AG04450 (cell line): ENCODE measurements at regions not wholly inside any gene's neighbourhood (a gene's known extent, or its start where the extent isn't known, plus 50 kb on each side); places are given as distances from the start of the nearest gene placed in this dataset.
"Not testable (repeated sequence)": the region's sequence is repeated elsewhere in the genome, so short reads cannot be mapped to it uniquely, and the experiment has no call there.

Experiments
- CTCF ChIA-PET: fragments of 300-600, 350-600 bp; formaldehyde crosslinking; extraction: SDS; loops from one replicate; lab custom pipeline; 2022; ENCODE audit warnings: antibody characterized with exemption, inconsistent platforms; lab: Charles Lee
- POLR2A ChIA-PET: fragments of 350-600 bp; formaldehyde crosslinking; extraction: SDS; loops from one replicate; lab custom pipeline; 2021; ENCODE audit warnings: antibody characterized with exemption, inconsistent platforms; lab: Yijun Ruan, JAX
- DNase-seq: peaks from one replicate; pipeline ENCODE4 v3.0.0-alpha.2; 2011; ENCODE audit warnings: low read depth, low spot score
- H3K27ac ChIP-seq: one replicate; pipeline ENCODE4 v1.5.1; 2012; ENCODE audit warnings: low read depth, low read length, control low read depth
- H3K27me3 ChIP-seq: one replicate; pipeline ENCODE4 v1.6.0; 2012; ENCODE audit warnings: low read length; ENCODE audit not compliant: control insufficient read depth, insufficient read depth
- H3K4me3 ChIP-seq: 2 replicates; pipeline ENCODE4 v1.5.1; 2011; ENCODE audit warnings: mild to moderate bottlenecking, low read depth, low read length, control low read depth
- H3K9me3 ChIP-seq: 2 replicates; pipeline ENCODE4 v1.5.1; 2012; ENCODE audit warnings: low read length; ENCODE audit not compliant: control insufficient read depth, insufficient read depth
- TF ChIP-seq, protein P1 (sequence below): IDR thresholded peaks from 2 replicates; pipeline ENCODE4 v1.5.1; 2011; ENCODE audit warnings: low read depth, low read length, control low read depth, inconsistent platforms

DNA sequence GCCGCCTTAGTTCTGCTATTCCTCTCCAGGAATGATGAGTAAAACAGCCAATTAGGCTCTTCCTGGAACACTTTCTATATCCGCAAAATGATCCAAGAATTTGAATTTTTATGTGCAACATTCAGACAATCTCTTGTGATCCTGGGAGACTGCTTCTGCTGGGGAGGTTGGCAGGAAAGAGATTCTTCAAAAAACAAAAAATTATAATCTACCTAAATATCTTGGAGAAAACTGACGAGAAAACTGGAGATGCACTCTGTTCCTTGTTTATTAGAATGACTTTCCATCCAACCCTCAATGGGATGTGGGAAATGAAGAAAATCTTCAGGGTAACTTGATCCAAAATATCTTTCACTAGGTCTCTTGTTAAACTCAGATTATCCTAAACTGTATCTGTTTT lies 346.3 kb upstream of the UBE2E2 start:
- ChIA-PET CTCF (no interaction called here), POLR2A (no interaction called here)
- no peak overlapping the region for H3K4me3 ChIP-seq
- DNase-seq: no peak
- no peaks in the 10 kb centered on the region for H3K27me3 ChIP-seq
- H3K9me3 ChIP-seq: no peaks in the 10 kb centered on the region
- TF ChIP-seq, protein P1, sequence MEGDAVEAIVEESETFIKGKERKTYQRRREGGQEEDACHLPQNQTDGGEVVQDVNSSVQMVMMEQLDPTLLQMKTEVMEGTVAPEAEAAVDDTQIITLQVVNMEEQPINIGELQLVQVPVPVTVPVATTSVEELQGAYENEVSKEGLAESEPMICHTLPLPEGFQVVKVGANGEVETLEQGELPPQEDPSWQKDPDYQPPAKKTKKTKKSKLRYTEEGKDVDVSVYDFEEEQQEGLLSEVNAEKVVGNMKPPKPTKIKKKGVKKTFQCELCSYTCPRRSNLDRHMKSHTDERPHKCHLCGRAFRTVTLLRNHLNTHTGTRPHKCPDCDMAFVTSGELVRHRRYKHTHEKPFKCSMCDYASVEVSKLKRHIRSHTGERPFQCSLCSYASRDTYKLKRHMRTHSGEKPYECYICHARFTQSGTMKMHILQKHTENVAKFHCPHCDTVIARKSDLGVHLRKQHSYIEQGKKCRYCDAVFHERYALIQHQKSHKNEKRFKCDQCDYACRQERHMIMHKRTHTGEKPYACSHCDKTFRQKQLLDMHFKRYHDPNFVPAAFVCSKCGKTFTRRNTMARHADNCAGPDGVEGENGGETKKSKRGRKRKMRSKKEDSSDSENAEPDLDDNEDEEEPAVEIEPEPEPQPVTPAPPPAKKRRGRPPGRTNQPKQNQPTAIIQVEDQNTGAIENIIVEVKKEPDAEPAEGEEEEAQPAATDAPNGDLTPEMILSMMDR: no peak
- no peak overlapping the region for H3K27ac ChIP-seq

DNA sequence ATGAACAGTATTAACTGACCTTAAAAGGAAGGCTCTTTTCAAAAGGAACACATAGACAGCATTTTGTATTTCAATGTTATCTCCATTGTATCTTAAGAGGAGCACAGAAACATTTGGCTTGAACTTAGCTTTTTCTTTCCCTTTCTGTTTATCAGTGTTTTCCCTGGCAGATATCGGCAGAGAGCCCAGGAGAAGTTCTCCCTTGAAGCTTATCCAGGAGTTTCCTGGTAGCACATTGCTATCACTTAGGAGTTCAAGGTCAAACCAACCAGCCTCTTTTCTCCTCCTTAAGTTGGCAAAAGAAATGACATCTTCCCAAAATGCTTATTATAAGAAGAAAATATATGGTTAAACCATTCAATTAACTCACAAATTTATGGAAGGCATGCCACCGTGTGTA lies 344.6 kb upstream of the UBE2E2 start:
- ChIA-PET POLR2A (no interaction called here), CTCF (no interaction called here)
- DNase-seq: no peak
- no peaks in the 10 kb centered on the region for H3K9me3 ChIP-seq
- no peak overlapping the region for H3K27ac ChIP-seq
- no peak overlapping the region for H3K4me3 ChIP-seq
- no peaks in the 10 kb centered on the region for H3K27me3 ChIP-seq
- TF ChIP-seq, protein P1: no peak

DNA sequence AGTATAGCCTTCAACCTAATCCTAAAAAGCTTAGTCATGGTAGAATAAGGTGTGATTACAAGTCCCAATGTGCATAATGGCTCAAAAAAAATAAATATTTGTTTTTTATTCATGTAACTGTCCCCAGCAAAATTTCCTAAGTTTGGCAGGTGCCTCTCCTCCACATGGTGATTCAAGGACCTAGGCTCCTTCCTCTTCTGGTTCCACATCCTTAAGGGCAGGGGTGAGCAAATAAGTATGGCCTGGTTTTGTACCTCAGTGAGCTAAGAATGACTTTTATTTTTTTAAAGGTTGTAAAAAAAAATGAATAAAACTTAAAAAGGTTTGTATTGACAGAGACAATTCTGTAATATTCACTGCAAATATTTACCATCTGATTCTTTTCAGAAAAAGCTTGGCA lies 343.5 kb upstream of the UBE2E2 start:
- no peaks in the 10 kb centered on the region for H3K27me3 ChIP-seq
- TF ChIP-seq, protein P1: no peak
- ChIA-PET POLR2A (no interaction called here), CTCF (interaction anchor here (1.1 kb wide), 1 partner anchor 28 kb away, joined by 4 read pairs; no protein-coding TSS in a partner anchor)
- no peak overlapping the region for H3K27ac ChIP-seq
- DNase-seq: no peak
- no peak overlapping the region for H3K4me3 ChIP-seq
- no peaks in the 10 kb centered on the region for H3K9me3 ChIP-seq

DNA sequence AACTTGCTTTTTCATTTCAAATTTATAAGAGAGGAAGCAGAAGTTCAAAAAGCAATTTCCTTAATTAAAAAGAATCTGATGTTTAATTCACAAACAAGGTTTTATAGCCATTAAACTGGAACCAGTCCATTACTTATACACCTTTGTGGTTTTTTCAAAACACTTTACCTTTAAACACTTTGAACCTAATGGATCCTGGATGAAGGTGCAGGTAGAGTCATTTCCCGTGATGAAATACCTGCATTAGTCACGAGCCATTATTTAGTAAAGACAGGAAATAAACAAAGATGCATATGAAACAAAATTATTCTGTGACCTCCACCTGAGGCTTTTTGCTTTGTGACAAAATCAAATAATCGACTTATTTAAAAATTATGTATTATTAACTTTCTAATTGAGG lies 341.7 kb upstream of the UBE2E2 start:
- Histone ChIP-seq H3K27ac (no peak overlapping the region), H3K27me3 (no peaks in the 10 kb centered on the region), H3K4me3 (no peak overlapping the region), H3K9me3 (no peaks in the 10 kb centered on the region)
- TF ChIP-seq, protein P1: no peak
- DNase-seq: no peak
- CTCF ChIA-PET: no interaction called here
- POLR2A ChIA-PET: no interaction called here

DNA sequence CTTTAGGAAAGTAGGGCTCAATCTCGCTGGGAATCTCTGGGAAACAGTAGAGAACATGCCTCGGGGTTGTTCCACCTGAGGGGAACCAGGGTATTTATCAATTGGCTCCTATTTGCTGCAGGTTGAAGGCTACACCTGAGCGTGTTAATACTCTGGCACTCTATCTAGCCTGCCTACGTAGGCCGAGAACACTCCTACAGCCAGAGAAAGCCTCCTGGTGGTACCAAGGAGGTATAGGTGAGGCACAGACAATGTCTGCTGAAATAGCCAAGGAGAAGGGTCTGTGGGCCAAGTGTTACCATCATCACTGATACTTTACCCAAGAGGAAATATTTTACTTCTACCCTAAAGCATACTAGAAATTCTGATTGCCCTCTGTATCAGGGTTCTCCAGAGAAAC lies 341.0 kb upstream of the UBE2E2 start:
- TF ChIP-seq, protein P1: no peak
- H3K9me3 ChIP-seq: no peaks in the 10 kb centered on the region
- no peaks in the 10 kb centered on the region for H3K27me3 ChIP-seq
- no peak for DNase-seq
- no peak overlapping the region for H3K27ac ChIP-seq
- H3K4me3 ChIP-seq: no peak overlapping the region
- POLR2A ChIA-PET: no interaction called here
- CTCF ChIA-PET: no interaction called here

DNA sequence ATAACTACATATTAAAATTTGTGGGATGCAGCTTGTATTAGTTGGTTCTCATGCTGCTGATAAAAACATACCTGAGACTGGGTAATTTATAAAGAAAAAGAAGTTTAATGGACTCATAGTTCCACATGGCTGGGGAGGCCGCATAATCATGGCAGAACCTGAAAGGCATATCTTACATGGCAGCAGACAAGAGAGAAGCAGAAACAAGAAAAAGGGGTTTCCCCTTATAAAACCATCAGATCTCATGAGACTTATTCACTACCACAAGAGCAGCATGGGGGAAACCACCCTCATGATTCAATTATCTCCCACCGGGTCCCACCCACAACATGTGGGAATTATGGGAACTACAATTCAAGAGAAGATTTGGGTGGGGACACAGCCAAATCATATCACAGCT lies 320.3 kb upstream of the UBE2E2 start:
- H3K27ac ChIP-seq, DNase-seq, H3K9me3 ChIP-seq, H3K4me3 ChIP-seq, POLR2A ChIA-PET, H3K27me3 ChIP-seq: not testable (repeated sequence)
- CTCF ChIA-PET: interaction anchor here (1.1 kb wide), 1 partner anchor 450 kb away, joined by 3 read pairs; no protein-coding TSS in a partner anchor
